Endothelial cell of umbilical vein (primary cell): ENCODE measurements at regions not wholly inside any gene's neighbourhood (a gene's known extent, or its start where the extent isn't known, plus 50 kb on each side); places are given as distances from the start of the nearest gene placed in this dataset.

Experiments used
- BruUV-seq: library from RNA; stranded (reverse); fragments of 400-500 nt; replicated peaks from 2 replicates; lab custom pipeline; 2021; lab: Mats Ljungman, UMichigan
- CTCF ChIA-PET: fragments of 300-600, 350-600 bp; sonication (Branson Sonifier 250); formaldehyde crosslinking; loops from one replicate; lab custom pipeline; 2021; ENCODE audit warnings: antibody characterized with exemption, inconsistent platforms; lab: Charles Lee
- POLR2A ChIA-PET: fragments of 300-600, 350-600 bp; sonication (Branson Sonifier 250); formaldehyde crosslinking; loops from one replicate; lab custom pipeline; 2021; ENCODE audit warnings: antibody characterized with exemption, inconsistent platforms; lab: Charles Lee
- DNase-seq: peaks from one replicate; pipeline ENCODE4 v3.0.0-alpha.2; 2011; ENCODE audit warnings: low read depth, low spot score
- FAIRE-seq: peaks from 2 replicates; lab custom pipeline; 2011; peaks lifted over from hg19 to GRCh38; lab: Jason Lieb, UNC
- H2AFZ ChIP-seq: 2 replicates; pipeline ENCODE4 v1.6.0; 2012; ENCODE audit warnings: low read depth, low read length, control low read depth, inconsistent platforms
- H3K27ac ChIP-seq: 2 replicates; pipeline ENCODE4 v1.5.1; 2011; ENCODE audit warnings: low read depth, mild to moderate bottlenecking, control low read depth, low read length, moderate library complexity; ENCODE audit not compliant: insufficient read depth
- H3K27me3 ChIP-seq, 2 experiments: 2 replicates each; pipeline versions ENCODE4 v1.6.0 to v1.6.1; 2011; ENCODE audit warnings: low read length in 2 of 2, mixed read lengths in 1 of 2; ENCODE audit not compliant: control insufficient read depth in 2 of 2, insufficient read depth in 2 of 2
- H3K36me3 ChIP-seq, 2 experiments: 2 replicates in 1 of 2; 3 replicates in 1 of 2; pipeline ENCODE4 v1.5.1; 2011; ENCODE audit warnings: low read length in 2 of 2, mild to moderate bottlenecking in 1 of 2, moderate library complexity in 1 of 2; ENCODE audit not compliant: control insufficient read depth in 2 of 2, insufficient read depth in 2 of 2; ENCODE audit errors: extremely low read depth in 1 of 2
- H3K4me1 ChIP-seq: 3 replicates; pipeline ENCODE4 v1.5.1; 2011; ENCODE audit warnings: mild to moderate bottlenecking, low read length; ENCODE audit not compliant: control insufficient read depth, insufficient read depth; ENCODE audit errors: extremely low read depth
- H3K4me2 ChIP-seq: 2 replicates; pipeline ENCODE4 v1.6.1; 2011; ENCODE audit warnings: low read length, control low read depth, mixed read lengths; ENCODE audit not compliant: insufficient read depth
- H3K4me3 ChIP-seq, 3 experiments: fragments of 200-600 bp in 1 of 3; sonication (generic), shearing (Covaris generic) in 1 of 3; replicated peaks in 1 of 3; 2 replicates each; pipeline ENCODE4 v1.5.1; 2011 to 2016; ENCODE audit warnings: control low read depth in 3 of 3, low read length in 3 of 3, mild to moderate bottlenecking in 2 of 3, inconsistent platforms in 1 of 3, low read depth in 1 of 3, moderate library complexity in 1 of 3; ENCODE audit not compliant: insufficient read depth in 1 of 3
- H3K79me2 ChIP-seq: 2 replicates; pipeline ENCODE4 v1.6.0; 2012; ENCODE audit warnings: low read length, inconsistent platforms; ENCODE audit not compliant: control insufficient read depth, insufficient read depth
- H3K9ac ChIP-seq: replicated peaks from 2 replicates; pipeline ENCODE3; 2011; ENCODE audit warnings: low read length, control low read depth; ENCODE audit not compliant: insufficient read depth; ENCODE audit errors: extremely low read depth
- H3K9me1 ChIP-seq: replicated peaks from 3 replicates; pipeline ENCODE4 v1.6.0; 2011; ENCODE audit warnings: mild to moderate bottlenecking, low read length; ENCODE audit not compliant: control insufficient read depth, insufficient read depth; ENCODE audit errors: extremely low read depth
- H3K9me3 ChIP-seq: replicated peaks from 2 replicates; pipeline ENCODE4 v1.5.1; 2012; ENCODE audit warnings: low read length, inconsistent platforms; ENCODE audit not compliant: control insufficient read depth, insufficient read depth
- H4K20me1 ChIP-seq: replicated peaks from 2 replicates; pipeline ENCODE3; 2011; ENCODE audit warnings: mild to moderate bottlenecking, low read length; ENCODE audit not compliant: control insufficient read depth, insufficient read depth; ENCODE audit errors: extremely low read depth
- CTCF ChIP-seq, 2 donors: IDR thresholded peaks; 1 replicate in 1 of 2; 2 replicates in 1 of 2; pipeline ENCODE4 v1.5.1; 2011; ENCODE audit warnings: low read length in 2 of 2, mild to moderate bottlenecking in 2 of 2, moderate library complexity in 2 of 2, control low read depth in 1 of 2, inconsistent platforms in 1 of 2, low read depth in 1 of 2; ENCODE audit not compliant: insufficient read depth in 1 of 2; ENCODE audit errors: extremely low read depth in 1 of 2
- EZH2 ChIP-seq: IDR thresholded peaks from 2 replicates; pipeline ENCODE4 v1.6.1; 2012; ENCODE audit warnings: borderline replicate concordance, low read depth, mild to moderate bottlenecking, moderate library complexity, low read length, inconsistent platforms; ENCODE audit not compliant: severe bottlenecking
- FOS ChIP-seq: IDR thresholded peaks from 2 replicates; pipeline ENCODE4 v1.6.1; 2011; ENCODE audit warnings: mild to moderate bottlenecking, low read length, moderate library complexity, borderline replicate concordance; ENCODE audit not compliant: insufficient read depth
- GATA2 ChIP-seq: IDR thresholded peaks from 2 replicates; pipeline ENCODE4 v1.7.0; 2011; ENCODE audit warnings: low read depth, mild to moderate bottlenecking, moderate library complexity, mixed read lengths, low read length; ENCODE audit not compliant: insufficient read length, insufficient read depth
- JUN ChIP-seq: IDR thresholded peaks from 2 replicates; pipeline ENCODE4 v1.6.1; 2011; ENCODE audit warnings: borderline replicate concordance, low read depth; ENCODE audit not compliant: insufficient read length, insufficient read depth
- MAX ChIP-seq: IDR thresholded peaks from 2 replicates; pipeline ENCODE4 v1.6.1; 2011; ENCODE audit not compliant: insufficient read depth, insufficient read length
- MYC ChIP-seq: IDR thresholded peaks from one replicate; pipeline ENCODE4 v1.6.1; 2011; ENCODE audit warnings: mild to moderate bottlenecking, low read depth, low read length
- POLR2A ChIP-seq: IDR thresholded peaks from 2 replicates; pipeline ENCODE4 v1.6.1; 2012; ENCODE audit warnings: low read depth, mild to moderate bottlenecking, control low read depth, low read length
- POLR2AphosphoS5 ChIP-seq: IDR thresholded peaks from 2 replicates; pipeline ENCODE4 v1.6.1; 2012; ENCODE audit warnings: low read depth, mild to moderate bottlenecking, control low read depth, low read length, moderate library complexity; ENCODE audit not compliant: insufficient read depth
- dilution Hi-C: fragments of 300-500 bp; cut with MboI; formaldehyde crosslinking; loops from one replicate; pipeline ENCODE4 v1.15.0; 2019; ENCODE audit warnings: low sequenced_read_pairs; ENCODE audit not compliant: extremely low pct_ligation_motif_present
- intact Hi-C: fragments of 100-400 bp; cut with micrococcal nuclease; formaldehyde crosslinking; loops from one replicate; pipeline ENCODE4 v1.10.0; 2022

DNA sequence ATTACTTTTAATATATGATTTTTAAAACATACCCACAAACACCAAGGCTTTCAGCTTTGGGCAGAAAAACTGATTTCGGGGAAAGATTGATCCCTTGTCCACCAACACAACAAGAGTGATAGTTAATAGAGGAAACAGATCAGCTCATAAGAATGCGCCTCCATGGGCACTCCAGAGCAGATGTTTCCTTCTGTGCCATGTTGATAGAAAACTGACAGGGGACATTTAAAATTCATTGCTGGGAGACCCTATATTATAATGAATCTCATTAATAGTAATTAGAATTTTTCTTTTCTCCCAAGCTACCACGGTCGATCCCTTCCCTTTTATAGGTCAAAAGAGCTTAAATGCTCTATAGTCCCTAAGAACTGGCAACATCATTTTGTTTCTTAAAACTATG, 431.2 kb downstream of the IRS2 start:
- Histone ChIP-seq H4K20me1 (no peaks in the 10 kb centered on the region), H3K9ac (no peak overlapping the region), H3K4me1 (peaks cover 6% of the 10 kb centered on the region), H3K9me3 (no peaks in the 10 kb centered on the region), H3K9me1 (no peaks in the 10 kb centered on the region), H3K27me3 (no peaks in the 10 kb centered on the region), H3K4me3 (no peak overlapping the region), H2AFZ (no peak overlapping the region), H3K79me2 (no peaks in the 10 kb centered on the region), H3K27ac (peak overlapping the region; percentile 20), H3K4me2 (no peak overlapping the region), H3K36me3 (no peaks in the 10 kb centered on the region)
- FAIRE-seq (no peak), DNase-seq (peak; percentile 78)
- ChIA-PET CTCF (interaction anchor here (0.8 to 2.1 kb wide), 7 partner anchors 9 to 430 kb away, joined by 3 to 6 read pairs (median 4); no protein-coding TSS in a partner anchor), POLR2A (no interaction called here)
- BruUV-seq = no TSS peak
- TF ChIP-seq MAX = no peak
- peak; percentile 78 for TF ChIP-seq JUN
- TF ChIP-seq MYC = no peak
- peak; percentile 67 for TF ChIP-seq GATA2
- TF ChIP-seq CTCF (IDR thresholded peaks at IDR 0.05; ENCODE audit: extremely low read depth in 1 of 2, insufficient read depth in 1 of 2, low read depth in 1 of 2, low read length in 2 of 2) = no peak
- peak; percentile 31 for TF ChIP-seq POLR2A
- no peak for TF ChIP-seq EZH2
- TF ChIP-seq FOS = peak; percentile 23
- TF ChIP-seq POLR2AphosphoS5 = peak; percentile 31
- dilution Hi-C loops = no loop called here
- intact Hi-C loops = no loop called here
